ENCODE measurements at regions not wholly inside any gene's neighbourhood (a gene's known extent, or its start where the extent isn't known, plus 50 kb on each side); places are given as distances from the start of the nearest gene placed in this dataset.

- no peaks in the 10 kb centered on the region for H3K27me3 ChIP-seq (replicated peaks)
- H3K36me3 ChIP-seq, result no peaks in the 10 kb centered on the region
- H3K27ac ChIP-seq, result no peak overlapping the region
- no peak for DNase-seq (ENCODE audit: low read depth in 1 of 2, low spot score in 2 of 2)
- no peaks in the 10 kb centered on the region for H3K9me3 ChIP-seq (replicated peaks)
- no peak overlapping the region for H3K4me3 ChIP-seq
- H3K4me1 ChIP-seq (replicated peaks), result no peaks in the 10 kb centered on the region
Measured at GRCh38 chr4:20552004-20552403, 148.3 kb upstream of the PACRGL start.

- Histone ChIP-seq H3K27ac (no peak overlapping the region), H3K4me1 (replicated peaks) (no peaks in the 10 kb centered on the region), H3K4me3 (no peak overlapping the region), H3K36me3 (no peaks in the 10 kb centered on the region), H3K9me3 (replicated peaks) (no peaks in the 10 kb centered on the region), H3K27me3 (replicated peaks) (no peaks in the 10 kb centered on the region)
- no peak for DNase-seq (ENCODE audit: low read depth in 1 of 2, low spot score in 2 of 2)
Measured at GRCh38 chr4:20554134-20554533, 146.1 kb upstream of the PACRGL start.

GRCh38 chr4:20565075-20565721 is 135.1 kb upstream of the PACRGL start:
- H3K27me3 ChIP-seq (replicated peaks), result no peaks in the 10 kb centered on the region
- no peak for DNase-seq (ENCODE audit: low read depth in 1 of 2, low spot score in 2 of 2)
- H3K4me1 ChIP-seq (replicated peaks), result no peaks in the 10 kb centered on the region
- no peaks in the 10 kb centered on the region for H3K36me3 ChIP-seq
- no peaks in the 10 kb centered on the region for H3K9me3 ChIP-seq (replicated peaks)
- no peak overlapping the region for H3K27ac ChIP-seq
- H3K4me3 ChIP-seq, result no peak overlapping the region

GRCh38 chr4:20570981-20571715 is 129.1 kb upstream of the PACRGL start:
- no peaks in the 10 kb centered on the region for H3K4me1 ChIP-seq (replicated peaks)
- no peak overlapping the region for H3K27ac ChIP-seq
- H3K4me3 ChIP-seq, result no peak overlapping the region
- no peaks in the 10 kb centered on the region for H3K27me3 ChIP-seq (replicated peaks)
- no peaks in the 10 kb centered on the region for H3K36me3 ChIP-seq
- no peaks in the 10 kb centered on the region for H3K9me3 ChIP-seq (replicated peaks)
- no peak for DNase-seq (ENCODE audit: low read depth in 1 of 2, low spot score in 2 of 2)

GRCh38 chr4:20572976-20573375 is 127.3 kb upstream of the PACRGL start:
- no peak overlapping the region for H3K4me3 ChIP-seq
- no peak for DNase-seq (ENCODE audit: low read depth in 1 of 2, low spot score in 2 of 2)
- no peaks in the 10 kb centered on the region for H3K4me1 ChIP-seq (replicated peaks)
- H3K27ac ChIP-seq, result no peak overlapping the region
- no peaks in the 10 kb centered on the region for H3K9me3 ChIP-seq (replicated peaks)
- no peaks in the 10 kb centered on the region for H3K36me3 ChIP-seq
- no peaks in the 10 kb centered on the region for H3K27me3 ChIP-seq (replicated peaks)

- no peak for DNase-seq (ENCODE audit: low read depth in 1 of 2, low spot score in 2 of 2)
Measured at GRCh38 chr4:20574986-20575385, 125.3 kb upstream of the PACRGL start.

GRCh38 chr4:20575486-20575885 is 124.8 kb upstream of the PACRGL start:
- DNase-seq (ENCODE audit: low read depth in 1 of 2, low spot score in 2 of 2), result no peak
- H3K27ac ChIP-seq, result no peak overlapping the region
- H3K9me3 ChIP-seq (replicated peaks), result no peaks in the 10 kb centered on the region
- no peaks in the 10 kb centered on the region for H3K36me3 ChIP-seq
- H3K4me1 ChIP-seq (replicated peaks), result no peaks in the 10 kb centered on the region
- H3K27me3 ChIP-seq (replicated peaks), result no peaks in the 10 kb centered on the region
- no peak overlapping the region for H3K4me3 ChIP-seq

More at GRCh38 chr4:20574986-20575385, 125.3 kb upstream of the PACRGL start:
- H3K4me1 ChIP-seq (replicated peaks), result no peaks in the 10 kb centered on the region
- no peak overlapping the region for H3K4me3 ChIP-seq
- no peak overlapping the region for H3K27ac ChIP-seq
- no peaks in the 10 kb centered on the region for H3K36me3 ChIP-seq
- H3K27me3 ChIP-seq (replicated peaks), result no peaks in the 10 kb centered on the region
- H3K9me3 ChIP-seq (replicated peaks), result no peaks in the 10 kb centered on the region

GRCh38 chr4:20576861-20577260 is 123.4 kb upstream of the PACRGL start:
- H3K4me3 ChIP-seq, result no peak overlapping the region
- no peak overlapping the region for H3K27ac ChIP-seq
- no peaks in the 10 kb centered on the region for H3K27me3 ChIP-seq (replicated peaks)
- no peak for DNase-seq (ENCODE audit: low read depth in 1 of 2, low spot score in 2 of 2)
- no peaks in the 10 kb centered on the region for H3K36me3 ChIP-seq
- no peaks in the 10 kb centered on the region for H3K4me1 ChIP-seq (replicated peaks)
- H3K9me3 ChIP-seq (replicated peaks), result no peaks in the 10 kb centered on the region

- no peaks in the 10 kb centered on the region for H3K36me3 ChIP-seq
- H3K27ac ChIP-seq, result no peak overlapping the region
- H3K4me1 ChIP-seq (replicated peaks), result no peaks in the 10 kb centered on the region
- no peak for DNase-seq (ENCODE audit: low read depth in 1 of 2, low spot score in 2 of 2)
- no peak overlapping the region for H3K4me3 ChIP-seq
- H3K9me3 ChIP-seq (replicated peaks), result no peaks in the 10 kb centered on the region
- H3K27me3 ChIP-seq (replicated peaks), result no peaks in the 10 kb centered on the region
Measured at GRCh38 chr4:20577702-20578101, 122.6 kb upstream of the PACRGL start.

GRCh38 chr4:20580907-20581306 is 119.4 kb upstream of the PACRGL start:
- Histone ChIP-seq H3K4me1 (replicated peaks) (no peaks in the 10 kb centered on the region), H3K9me3 (replicated peaks) (no peaks in the 10 kb centered on the region), H3K36me3 (no peaks in the 10 kb centered on the region), H3K4me3 (no peak overlapping the region), H3K27ac (no peak overlapping the region), H3K27me3 (replicated peaks) (no peaks in the 10 kb centered on the region)
- no peak for DNase-seq (ENCODE audit: low read depth in 1 of 2, low spot score in 2 of 2)

GRCh38 chr4:20589436-20589835 is 110.8 kb upstream of the PACRGL start:
- no peaks in the 10 kb centered on the region for H3K36me3 ChIP-seq
- no peak overlapping the region for H3K4me3 ChIP-seq
- no peaks in the 10 kb centered on the region for H3K4me1 ChIP-seq (replicated peaks)
- no peaks in the 10 kb centered on the region for H3K9me3 ChIP-seq (replicated peaks)
- no peaks in the 10 kb centered on the region for H3K27me3 ChIP-seq (replicated peaks)
- H3K27ac ChIP-seq, result no peak overlapping the region
- DNase-seq (ENCODE audit: low read depth in 1 of 2, low spot score in 2 of 2), result no peak

GRCh38 chr4:20590849-20591248 is 109.4 kb upstream of the PACRGL start:
- Histone ChIP-seq H3K27me3 (replicated peaks) (no peaks in the 10 kb centered on the region), H3K4me1 (replicated peaks) (no peaks in the 10 kb centered on the region)

GRCh38 chr4:20591571-20591970 is 108.7 kb upstream of the PACRGL start:
- Histone ChIP-seq H3K36me3 (no peaks in the 10 kb centered on the region), H3K4me3 (no peak overlapping the region), H3K27me3 (replicated peaks) (no peaks in the 10 kb centered on the region), H3K4me1 (replicated peaks) (no peaks in the 10 kb centered on the region), H3K27ac (no peak overlapping the region), H3K9me3 (replicated peaks) (no peaks in the 10 kb centered on the region)
- no peak for DNase-seq (ENCODE audit: low read depth in 1 of 2, low spot score in 2 of 2)

More at GRCh38 chr4:20590849-20591248, 109.4 kb upstream of the PACRGL start:
- Histone ChIP-seq H3K4me3 (no peak overlapping the region), H3K9me3 (replicated peaks) (no peaks in the 10 kb centered on the region), H3K36me3 (no peaks in the 10 kb centered on the region), H3K27ac (no peak overlapping the region)
- DNase-seq (ENCODE audit: low read depth in 1 of 2, low spot score in 2 of 2), result no peak

- no peak overlapping the region for H3K4me3 ChIP-seq
- no peak for DNase-seq (ENCODE audit: low read depth in 1 of 2, low spot score in 2 of 2)
- no peaks in the 10 kb centered on the region for H3K27me3 ChIP-seq (replicated peaks)
- H3K4me1 ChIP-seq (replicated peaks), result no peaks in the 10 kb centered on the region
- H3K27ac ChIP-seq, result no peak overlapping the region
- no peaks in the 10 kb centered on the region for H3K36me3 ChIP-seq
- H3K9me3 ChIP-seq (replicated peaks), result no peaks in the 10 kb centered on the region
Measured at GRCh38 chr4:20592013-20592412, 108.2 kb upstream of the PACRGL start.

All from SJSA1 (cell line).